ENCODE measurements at regions not wholly inside any gene's neighbourhood (a gene's known extent, or its start where the extent isn't known, plus 50 kb on each side); places are given as distances from the start of the nearest gene placed in this dataset.
A peak's percentile ranks its signal among the peaks of the same experiment; 100 is the strongest.

- Histone ChIP-seq H3K36me3 (no peaks in the 10 kb centered on the region), H3K4me1 (peaks cover 0 to 75% (median 15%) of the 10 kb centered on the region in 4 donors), H3K4me3 (peak overlapping the region; percentile 3 to 41 (median 26)), H3K27me3 (no peaks in the 10 kb centered on the region), H3K27ac (peak overlapping the region; percentile 1 to 75 (median 60)), H3K9me3 (no peaks in the 10 kb centered on the region)
- WGBS, 2 donors: 9 to 15% methylated on average over 21 of the region's 21 CpGs
- DNase-seq (ENCODE audit: low spot score in 2 of 2): peak in 1 of 2 donors; percentile 34
- peak in 1 of 2 donors; percentile 48 for TF ChIP-seq EP300 (IDR thresholded peaks at IDR 0.05)
- TF ChIP-seq, protein P1, sequence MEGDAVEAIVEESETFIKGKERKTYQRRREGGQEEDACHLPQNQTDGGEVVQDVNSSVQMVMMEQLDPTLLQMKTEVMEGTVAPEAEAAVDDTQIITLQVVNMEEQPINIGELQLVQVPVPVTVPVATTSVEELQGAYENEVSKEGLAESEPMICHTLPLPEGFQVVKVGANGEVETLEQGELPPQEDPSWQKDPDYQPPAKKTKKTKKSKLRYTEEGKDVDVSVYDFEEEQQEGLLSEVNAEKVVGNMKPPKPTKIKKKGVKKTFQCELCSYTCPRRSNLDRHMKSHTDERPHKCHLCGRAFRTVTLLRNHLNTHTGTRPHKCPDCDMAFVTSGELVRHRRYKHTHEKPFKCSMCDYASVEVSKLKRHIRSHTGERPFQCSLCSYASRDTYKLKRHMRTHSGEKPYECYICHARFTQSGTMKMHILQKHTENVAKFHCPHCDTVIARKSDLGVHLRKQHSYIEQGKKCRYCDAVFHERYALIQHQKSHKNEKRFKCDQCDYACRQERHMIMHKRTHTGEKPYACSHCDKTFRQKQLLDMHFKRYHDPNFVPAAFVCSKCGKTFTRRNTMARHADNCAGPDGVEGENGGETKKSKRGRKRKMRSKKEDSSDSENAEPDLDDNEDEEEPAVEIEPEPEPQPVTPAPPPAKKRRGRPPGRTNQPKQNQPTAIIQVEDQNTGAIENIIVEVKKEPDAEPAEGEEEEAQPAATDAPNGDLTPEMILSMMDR (IDR thresholded peaks at IDR 0.05): no peak
Observed at GRCh38 chr19:30692181-30692811, 320.1 kb downstream of the ZNF536 start.

- H3K27ac ChIP-seq: peak overlapping the region in 2 of 4 donors; percentile 53 to 75
- H3K4me3 ChIP-seq: peak overlapping the region in 1 of 4 donors; percentile 41
- WGBS, 2 donors: 35 to 36% methylated on average over 10 of the region's 10 CpGs
- H3K36me3 ChIP-seq: no peaks in the 10 kb centered on the region
- TF ChIP-seq POLR2A (IDR thresholded peaks at IDR 0.05) (no peak), EP300 (IDR thresholded peaks at IDR 0.05) (no peak)
- TF ChIP-seq, protein P1 (IDR thresholded peaks at IDR 0.05): no peak
- no peak for DNase-seq (ENCODE audit: low spot score in 2 of 2)
- peaks cover 0 to 80% (median 15%) of the 10 kb centered on the region in 4 donors for H3K4me1 ChIP-seq
- no peaks in the 10 kb centered on the region for H3K27me3 ChIP-seq
- H3K9me3 ChIP-seq: no peaks in the 10 kb centered on the region
Observed at GRCh38 chr19:30691819-30692166, 319.6 kb downstream of the ZNF536 start.

GRCh38 chr19:30690935-30691818 lies 319.0 kb downstream of the ZNF536 start:
- no peak overlapping the region for H3K4me3 ChIP-seq
- DNase-seq (ENCODE audit: low spot score in 2 of 2): no peak
- no peak for TF ChIP-seq POLR2A (IDR thresholded peaks at IDR 0.05)
- TF ChIP-seq, protein P1 (IDR thresholded peaks at IDR 0.05): no peak
- no peak for TF ChIP-seq EP300 (IDR thresholded peaks at IDR 0.05)
- WGBS, 2 donors: 61 to 66% methylated on average over 22 of the region's 22 CpGs
- H3K4me1 ChIP-seq: peaks cover 0 to 83% (median 15%) of the 10 kb centered on the region in 4 donors
- no peaks in the 10 kb centered on the region for H3K27me3 ChIP-seq
- no peaks in the 10 kb centered on the region for H3K9me3 ChIP-seq
- H3K27ac ChIP-seq: peak overlapping the region in 2 of 4 donors; percentile 59 to 75
- no peaks in the 10 kb centered on the region for H3K36me3 ChIP-seq

DNA sequence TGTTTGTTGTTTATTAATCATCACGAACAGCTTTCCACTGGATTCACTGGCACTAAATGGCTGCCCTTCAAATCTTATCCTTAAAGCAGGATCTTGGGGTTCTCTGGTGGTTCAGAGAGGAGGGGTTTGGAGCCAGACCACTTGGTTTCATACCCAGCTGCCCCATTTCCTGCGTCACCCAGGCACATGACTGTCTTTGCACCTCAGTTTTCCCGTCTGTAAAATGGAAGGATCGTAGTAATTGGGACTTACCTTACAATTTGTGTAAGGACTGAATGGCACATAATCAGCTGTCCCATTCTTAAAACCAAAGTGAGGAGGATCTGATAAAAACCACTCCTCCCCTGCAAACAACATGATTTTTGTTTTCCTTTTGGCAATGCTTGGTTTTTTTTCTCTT lies 318.3 kb downstream of the ZNF536 start:
- no peaks in the 10 kb centered on the region for H3K9me3 ChIP-seq
- H3K27ac ChIP-seq: peak overlapping the region in 2 of 4 donors; percentile 40 to 59
- H3K4me1 ChIP-seq: peaks cover 0 to 81% (median 15%) of the 10 kb centered on the region in 4 donors
- DNase-seq (ENCODE audit: low spot score in 2 of 2): no peak
- no peaks in the 10 kb centered on the region for H3K36me3 ChIP-seq
- no peaks in the 10 kb centered on the region for H3K27me3 ChIP-seq
- WGBS, 2 donors: 83 to 89% methylated on average over 4 of the region's 4 CpGs
- H3K4me3 ChIP-seq: no peak overlapping the region
- TF ChIP-seq, protein P1 (IDR thresholded peaks at IDR 0.05): no peak
- TF ChIP-seq EP300 (IDR thresholded peaks at IDR 0.05) (no peak), POLR2A (IDR thresholded peaks at IDR 0.05) (no peak)

DNA sequence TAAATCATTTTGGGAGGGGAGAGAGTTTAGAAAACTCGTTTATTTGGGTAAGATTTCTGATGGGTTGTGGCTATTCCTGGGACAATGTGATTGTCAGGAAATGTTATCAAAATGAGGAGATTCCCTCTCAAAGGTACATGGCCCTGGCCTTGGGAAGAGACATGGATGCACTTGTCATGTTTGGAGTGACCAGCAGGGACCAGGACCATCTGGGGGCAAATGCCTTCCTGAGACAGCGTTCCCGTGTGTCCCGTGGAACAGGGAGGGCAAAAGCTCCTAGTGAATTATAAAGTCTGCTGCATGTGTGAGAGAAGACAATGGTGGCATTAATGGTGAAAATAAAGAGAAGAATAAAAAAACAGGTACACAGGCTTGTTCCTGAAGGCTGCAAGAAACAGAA lies 317.3 kb downstream of the ZNF536 start:
- no peaks in the 10 kb centered on the region for H3K27me3 ChIP-seq
- no peak overlapping the region for H3K4me3 ChIP-seq
- peaks cover 0 to 72% (median 13%) of the 10 kb centered on the region in 4 donors for H3K4me1 ChIP-seq
- peak overlapping the region in 1 of 4 donors; percentile 59 for H3K27ac ChIP-seq
- H3K36me3 ChIP-seq: no peaks in the 10 kb centered on the region
- 64 to 66% methylated on average over 4 of the region's 4 CpGs for WGBS, 2 donors
- H3K9me3 ChIP-seq: no peaks in the 10 kb centered on the region
- no peak for DNase-seq (ENCODE audit: low spot score in 2 of 2)
- TF ChIP-seq POLR2A (IDR thresholded peaks at IDR 0.05) (no peak), EP300 (IDR thresholded peaks at IDR 0.05) (no peak)
- TF ChIP-seq, protein P1 (IDR thresholded peaks at IDR 0.05): no peak

Data from tibial nerve (tissue), 4 donors.